Loucy (cell line): ENCODE measurements at regions not wholly inside any gene's neighbourhood (a gene's known extent, or its start where the extent isn't known, plus 50 kb on each side); places are given as distances from the start of the nearest gene placed in this dataset.

ENCODE experiments used
- H2AFZ ChIP-seq: fragments of 200-600 bp; sonication (generic); 2 replicates; pipeline ENCODE4 v1.6.0; 2016; ENCODE audit warnings: antibody characterized with exemption, mild to moderate bottlenecking, low read length, moderate library complexity
- H3F3A ChIP-seq: fragments of 200-600 bp; 2 replicates; pipeline ENCODE4 v1.6.0; 2016; ENCODE audit warnings: antibody characterized with exemption, low read depth, mild to moderate bottlenecking
- H3K27me3 ChIP-seq: fragments of 200-600 bp; sonication (generic); 2 replicates; pipeline ENCODE4 v1.6.1; 2014; ENCODE audit warnings: low read length, mild to moderate bottlenecking; ENCODE audit not compliant: insufficient read depth, poor library complexity, severe bottlenecking
- H3K36me3 ChIP-seq: fragments of 200-600 bp; sonication (generic); 2 replicates; pipeline ENCODE4 v1.6.1; 2016; ENCODE audit warnings: low read length; ENCODE audit not compliant: insufficient read depth
- H3K4me1 ChIP-seq: fragments of 200-600 bp; sonication (generic); 2 replicates; pipeline ENCODE4 v1.5.1; 2014; ENCODE audit warnings: low read length, mild to moderate bottlenecking; ENCODE audit not compliant: insufficient read depth, poor library complexity, severe bottlenecking
- H3K4me2 ChIP-seq: fragments of 200-600 bp; sonication (generic); 2 replicates; pipeline ENCODE4 v1.6.0; 2014; ENCODE audit warnings: antibody characterized with exemption, low read length, low read depth, mild to moderate bottlenecking; ENCODE audit not compliant: poor library complexity, severe bottlenecking
- H3K4me3 ChIP-seq: fragments of 200-600 bp; sonication (generic); 2 replicates; pipeline ENCODE4 v1.5.1; 2014; ENCODE audit warnings: low read length, mild to moderate bottlenecking, mixed read lengths; ENCODE audit not compliant: poor library complexity, severe bottlenecking
- H3K79me2 ChIP-seq: fragments of 200-600 bp; sonication (generic); 2 replicates; pipeline ENCODE4 v1.6.1; 2014; ENCODE audit warnings: low read length; ENCODE audit not compliant: insufficient read depth
- H3K9ac ChIP-seq: fragments of 200-600 bp; sonication (generic); 2 replicates; pipeline ENCODE4 v1.6.0; 2014; ENCODE audit warnings: mild to moderate bottlenecking, low read depth, low read length, moderate library complexity; ENCODE audit not compliant: poor library complexity, severe bottlenecking
- H3K9me2 ChIP-seq: fragments of 200-600 bp; sonication (generic); replicated peaks from 2 replicates; pipeline ENCODE4 v1.6.1; 2016; ENCODE audit warnings: low read depth, low read length, mixed read lengths
- H3K9me3 ChIP-seq: fragments of 200-600 bp; sonication (generic); 2 replicates; pipeline ENCODE4 v1.6.1; 2014; ENCODE audit warnings: mild to moderate bottlenecking, antibody characterized with exemption, low read length, low read depth; ENCODE audit not compliant: insufficient read depth
- H4K20me1 ChIP-seq: fragments of 200-600 bp; sonication (generic); 2 replicates; pipeline ENCODE4 v1.6.0; 2014; ENCODE audit warnings: antibody characterized with exemption, low read length, mild to moderate bottlenecking; ENCODE audit not compliant: insufficient read depth, poor library complexity, severe bottlenecking
- CTCF ChIP-seq: fragments of 200-600 bp; sonication (generic); conservative IDR thresholded peaks from 2 replicates; pipeline ENCODE4 v1.5.1; 2014; ENCODE audit warnings: mild to moderate bottlenecking, antibody characterized with exemption, low read length
- EZH2phosphoT487 ChIP-seq: fragments of 200-600 bp; IDR thresholded peaks from 2 replicates; pipeline ENCODE4 v1.6.1; 2018; ENCODE audit warnings: antibody characterized with exemption, mild to moderate bottlenecking, moderate library complexity, borderline replicate concordance

GRCh38 chr7:3210531-3210930 is 90.5 kb upstream of the SDK1 start:
- Histone ChIP-seq H3K9me3 (no peaks in the 10 kb centered on the region), H4K20me1 (no peaks in the 10 kb centered on the region), H3K9ac (no peak overlapping the region), H3K9me2 (no peaks in the 10 kb centered on the region), H2AFZ (no peak overlapping the region), H3K36me3 (no peaks in the 10 kb centered on the region), H3F3A (no peaks in the 10 kb centered on the region), H3K79me2 (no peaks in the 10 kb centered on the region), H3K27me3 (no peaks in the 10 kb centered on the region), H3K4me2 (no peak overlapping the region), H3K4me3 (no peak overlapping the region), H3K4me1 (no peaks in the 10 kb centered on the region)
- TF ChIP-seq EZH2phosphoT487 (no peak), CTCF (no peak; the same call in 1 of the 2 replicates)

- H3K36me3 ChIP-seq: no peaks in the 10 kb centered on the region
- no peak overlapping the region for H3K4me2 ChIP-seq
- no peaks in the 10 kb centered on the region for H3K9me3 ChIP-seq
- no peaks in the 10 kb centered on the region for H3F3A ChIP-seq
- no peaks in the 10 kb centered on the region for H3K9me2 ChIP-seq
- no peaks in the 10 kb centered on the region for H3K27me3 ChIP-seq
- H4K20me1 ChIP-seq: no peaks in the 10 kb centered on the region
- no peaks in the 10 kb centered on the region for H3K79me2 ChIP-seq
- H3K4me3 ChIP-seq: no peak overlapping the region
- H3K4me1 ChIP-seq: no peaks in the 10 kb centered on the region
- no peak overlapping the region for H2AFZ ChIP-seq
- no peak overlapping the region for H3K9ac ChIP-seq
- TF ChIP-seq CTCF: no peak
- TF ChIP-seq EZH2phosphoT487: no peak
Observed at GRCh38 chr7:3214090-3214413, 87.0 kb upstream of the SDK1 start.

- Histone ChIP-seq H3K27me3 (no peaks in the 10 kb centered on the region), H3K9ac (no peak overlapping the region), H3K4me2 (no peak overlapping the region), H3K36me3 (no peaks in the 10 kb centered on the region), H3K4me1 (no peaks in the 10 kb centered on the region), H3K4me3 (no peak overlapping the region), H4K20me1 (no peaks in the 10 kb centered on the region), H3K9me2 (no peaks in the 10 kb centered on the region), H3K9me3 (no peaks in the 10 kb centered on the region), H3K79me2 (no peaks in the 10 kb centered on the region), H3F3A (no peaks in the 10 kb centered on the region), H2AFZ (no peak overlapping the region)
- TF ChIP-seq EZH2phosphoT487 (no peak), CTCF (no peak)
Observed at GRCh38 chr7:3215624-3216585, 85.1 kb upstream of the SDK1 start.
